ENCODE measurements at regions not wholly inside any gene's neighbourhood (a gene's known extent, or its start where the extent isn't known, plus 50 kb on each side); places are given as distances from the start of the nearest gene placed in this dataset.

GRCh38 chr10:28805390-28805789 lies 128.1 kb downstream of the BAMBI start:
- H3K27me3 ChIP-seq (ENCODE audit: control insufficient read depth, insufficient read depth, low read length): no peaks in the 10 kb centered on the region
- H3K79me2 ChIP-seq: no peaks in the 10 kb centered on the region
- no peak for TF ChIP-seq CTCF (IDR thresholded peaks at IDR 0.05)
- no peaks in the 10 kb centered on the region for H3K4me1 ChIP-seq
- no peaks in the 10 kb centered on the region for H3K36me3 ChIP-seq (ENCODE audit: control insufficient read depth, insufficient read depth, low read length)
- H3K9ac ChIP-seq: no peak overlapping the region
- no peak overlapping the region for H2AFZ ChIP-seq
- no peak overlapping the region for H3K4me3 ChIP-seq (ENCODE audit: low read depth, low read length)
- no peak overlapping the region for H3K27ac ChIP-seq
- H3K9me3 ChIP-seq (ENCODE audit: control insufficient read depth, low read length): no peaks in the 10 kb centered on the region
- H3K4me2 ChIP-seq (ENCODE audit: low read length): no peak overlapping the region

GRCh38 chr10:28806488-28806941 lies 129.2 kb downstream of the BAMBI start:
- Histone ChIP-seq H2AFZ (no peak overlapping the region), H3K4me1 (no peaks in the 10 kb centered on the region), H3K27me3 (ENCODE audit: control insufficient read depth, insufficient read depth, low read length) (no peaks in the 10 kb centered on the region), H3K79me2 (no peaks in the 10 kb centered on the region), H3K4me3 (ENCODE audit: low read depth, low read length) (no peak overlapping the region), H3K9me3 (ENCODE audit: control insufficient read depth, low read length) (no peaks in the 10 kb centered on the region), H3K27ac (no peak overlapping the region), H3K36me3 (ENCODE audit: control insufficient read depth, insufficient read depth, low read length) (no peaks in the 10 kb centered on the region), H3K9ac (no peak overlapping the region), H3K4me2 (ENCODE audit: low read length) (no peak overlapping the region)
- TF ChIP-seq CTCF (IDR thresholded peaks at IDR 0.05): no peak

GRCh38 chr10:28806951-28807759 lies 129.8 kb downstream of the BAMBI start:
- H3K27me3 ChIP-seq (ENCODE audit: control insufficient read depth, insufficient read depth, low read length): no peaks in the 10 kb centered on the region
- H2AFZ ChIP-seq: no peak overlapping the region
- H3K27ac ChIP-seq: no peak overlapping the region
- H3K79me2 ChIP-seq: no peaks in the 10 kb centered on the region
- no peak overlapping the region for H3K4me2 ChIP-seq (ENCODE audit: low read length)
- no peaks in the 10 kb centered on the region for H3K9me3 ChIP-seq (ENCODE audit: control insufficient read depth, low read length)
- TF ChIP-seq CTCF (IDR thresholded peaks at IDR 0.05): no peak
- no peak overlapping the region for H3K9ac ChIP-seq
- no peaks in the 10 kb centered on the region for H3K4me1 ChIP-seq
- no peak overlapping the region for H3K4me3 ChIP-seq (ENCODE audit: low read depth, low read length)
- H3K36me3 ChIP-seq (ENCODE audit: control insufficient read depth, insufficient read depth, low read length): no peaks in the 10 kb centered on the region

- Histone ChIP-seq H3K36me3 (ENCODE audit: control insufficient read depth, insufficient read depth, low read length) (no peaks in the 10 kb centered on the region), H3K27me3 (ENCODE audit: control insufficient read depth, insufficient read depth, low read length) (no peaks in the 10 kb centered on the region), H3K79me2 (no peaks in the 10 kb centered on the region), H3K4me3 (ENCODE audit: low read depth, low read length) (no peak overlapping the region), H3K9me3 (ENCODE audit: control insufficient read depth, low read length) (no peaks in the 10 kb centered on the region), H3K9ac (no peak overlapping the region), H3K4me1 (no peaks in the 10 kb centered on the region), H2AFZ (no peak overlapping the region), H3K4me2 (ENCODE audit: low read length) (no peak overlapping the region), H3K27ac (no peak overlapping the region)
- TF ChIP-seq CTCF (IDR thresholded peaks at IDR 0.05): no peak
Observed at GRCh38 chr10:28807760-28808613, 130.7 kb downstream of the BAMBI start.
